GM12865 (cell line): ENCODE measurements at regions not wholly inside any gene's neighbourhood (a gene's known extent, or its start where the extent isn't known, plus 50 kb on each side); places are given as distances from the start of the nearest gene placed in this dataset.

Experiments used
- DNase-seq: peaks from one replicate; pipeline ENCODE4 v3.0.0; 2010; ENCODE audit warnings: low read depth
- H3K4me3 ChIP-seq: 2 replicates; pipeline ENCODE4 v1.5.1; 2011; ENCODE audit warnings: mild to moderate bottlenecking, low read depth, low read length, control low read depth
- TF ChIP-seq, protein P1 (sequence below): IDR thresholded peaks from 2 replicates; pipeline ENCODE4 v1.5.1; 2011; ENCODE audit warnings: low read length, control low read depth, low read depth, inconsistent platforms; ENCODE audit not compliant: insufficient read depth; ENCODE audit errors: missing control alignments

GRCh38 chr12:19692091-19692490 lies 252.8 kb downstream of the AEBP2 start:
- no peak overlapping the region for H3K4me3 ChIP-seq
- no peak for DNase-seq
- TF ChIP-seq, protein P1, sequence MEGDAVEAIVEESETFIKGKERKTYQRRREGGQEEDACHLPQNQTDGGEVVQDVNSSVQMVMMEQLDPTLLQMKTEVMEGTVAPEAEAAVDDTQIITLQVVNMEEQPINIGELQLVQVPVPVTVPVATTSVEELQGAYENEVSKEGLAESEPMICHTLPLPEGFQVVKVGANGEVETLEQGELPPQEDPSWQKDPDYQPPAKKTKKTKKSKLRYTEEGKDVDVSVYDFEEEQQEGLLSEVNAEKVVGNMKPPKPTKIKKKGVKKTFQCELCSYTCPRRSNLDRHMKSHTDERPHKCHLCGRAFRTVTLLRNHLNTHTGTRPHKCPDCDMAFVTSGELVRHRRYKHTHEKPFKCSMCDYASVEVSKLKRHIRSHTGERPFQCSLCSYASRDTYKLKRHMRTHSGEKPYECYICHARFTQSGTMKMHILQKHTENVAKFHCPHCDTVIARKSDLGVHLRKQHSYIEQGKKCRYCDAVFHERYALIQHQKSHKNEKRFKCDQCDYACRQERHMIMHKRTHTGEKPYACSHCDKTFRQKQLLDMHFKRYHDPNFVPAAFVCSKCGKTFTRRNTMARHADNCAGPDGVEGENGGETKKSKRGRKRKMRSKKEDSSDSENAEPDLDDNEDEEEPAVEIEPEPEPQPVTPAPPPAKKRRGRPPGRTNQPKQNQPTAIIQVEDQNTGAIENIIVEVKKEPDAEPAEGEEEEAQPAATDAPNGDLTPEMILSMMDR, result no peak

GRCh38 chr12:19692566-19692965 lies 253.3 kb downstream of the AEBP2 start:
- no peak for DNase-seq
- H3K4me3 ChIP-seq, result no peak overlapping the region
- TF ChIP-seq, protein P1, result no peak

DNA sequence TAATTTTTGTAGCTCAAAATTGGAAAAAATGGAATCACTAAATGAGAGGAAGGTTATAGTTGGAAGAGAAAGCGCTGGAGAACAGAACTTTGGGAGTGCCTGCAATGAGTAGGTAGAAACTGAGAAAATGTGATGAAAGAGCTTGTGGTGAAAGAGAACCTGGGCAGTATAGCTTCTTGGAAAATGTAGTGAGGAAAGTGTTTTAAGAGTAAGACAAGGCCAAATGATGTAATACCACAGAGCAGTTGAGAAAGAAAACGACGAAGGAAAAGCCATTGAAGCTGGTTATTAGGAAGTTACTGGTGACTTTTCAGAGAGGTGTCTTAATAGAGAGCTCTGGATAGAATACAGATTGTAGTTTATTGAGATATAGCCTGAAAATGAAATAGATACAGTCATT lies 255.3 kb downstream of the AEBP2 start:
- TF ChIP-seq, protein P1, result no peak
- no peak for DNase-seq
- H3K4me3 ChIP-seq, result no peak overlapping the region

DNA sequence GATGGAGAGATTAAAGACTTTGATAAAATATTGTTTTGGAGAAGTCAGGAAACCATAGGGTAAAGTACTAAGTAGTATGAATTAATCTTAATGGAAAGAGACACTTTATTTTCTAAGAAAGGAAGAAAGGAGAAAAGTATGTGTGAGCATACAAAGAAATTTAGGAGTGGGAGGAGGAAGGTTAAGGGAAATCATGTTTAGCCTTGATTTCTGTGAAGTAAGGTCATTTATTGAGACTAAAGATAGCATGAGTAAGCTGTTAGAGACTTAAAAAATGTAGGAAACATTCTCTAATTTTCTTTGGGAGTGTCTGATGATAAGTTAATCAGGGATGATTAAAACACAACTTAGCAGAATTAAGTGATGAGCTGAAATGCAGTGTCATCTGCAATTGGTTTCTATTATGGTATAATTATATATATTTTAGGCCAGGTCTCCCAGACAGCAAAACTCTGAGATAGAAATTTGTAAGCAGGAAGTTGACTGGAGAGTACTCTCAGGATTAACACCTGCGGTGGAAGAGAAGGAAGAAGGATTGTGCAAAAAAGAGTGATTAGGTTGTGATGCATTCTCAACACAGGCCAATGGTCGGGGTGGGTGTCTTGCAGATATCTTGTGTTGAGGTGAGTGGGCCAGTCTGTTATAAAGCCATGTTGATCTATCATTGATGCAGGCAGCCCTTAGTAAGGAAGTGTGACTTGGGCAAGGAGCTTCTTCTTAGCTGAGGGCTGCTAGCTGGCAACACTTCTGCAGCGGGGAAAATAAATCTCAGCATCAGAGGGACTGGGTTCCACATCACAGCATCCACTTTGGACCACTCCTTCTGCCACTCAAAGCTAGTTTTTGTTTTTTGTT lies 256.2 kb downstream of the AEBP2 start:
- DNase-seq, result no peak
- no peak overlapping the region for H3K4me3 ChIP-seq
- TF ChIP-seq, protein P1, result no peak

- H3K4me3 ChIP-seq, result no peak overlapping the region
- no peak for DNase-seq
- TF ChIP-seq, protein P1, result no peak
Measured at GRCh38 chr12:19700969-19701368, 261.7 kb downstream of the AEBP2 start.

- no peak overlapping the region for H3K4me3 ChIP-seq
- DNase-seq, result no peak
- TF ChIP-seq, protein P1, result no peak
Measured at GRCh38 chr12:19704966-19705365, 265.7 kb downstream of the AEBP2 start.

DNA sequence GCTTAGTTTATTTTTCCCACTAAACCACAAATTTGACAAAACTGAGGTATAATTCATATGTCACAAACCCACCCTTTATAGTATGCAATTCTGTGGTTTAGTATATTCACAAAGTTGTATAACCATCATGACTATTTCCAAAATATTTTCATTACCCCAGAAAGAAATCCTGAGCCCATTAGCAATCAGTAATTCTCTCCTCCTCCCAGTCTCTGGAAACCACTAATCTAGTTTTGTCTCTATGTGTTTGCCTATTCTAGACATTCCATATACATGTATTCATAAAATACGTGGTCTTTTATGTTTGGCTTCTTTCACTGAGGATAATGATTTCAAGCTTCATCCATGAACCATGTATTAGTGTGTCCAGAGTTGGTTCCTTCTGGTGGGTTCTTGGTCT lies 267.6 kb downstream of the AEBP2 start:
- TF ChIP-seq, protein P1, result no peak
- DNase-seq, result no peak

More for the DNA sequence above, 267.6 kb downstream of the AEBP2 start:
- no peak overlapping the region for H3K4me3 ChIP-seq
